22Rv1 (cell line): ENCODE measurements at regions not wholly inside any gene's neighbourhood (a gene's known extent, or its start where the extent isn't known, plus 50 kb on each side); places are given as distances from the start of the nearest gene placed in this dataset.

Experiments
- ZFX ChIP-seq: fragments of 450-650 bp; IDR thresholded peaks from 2 replicates; pipeline ENCODE4 v1.6.1; 2017; ENCODE audit warnings: antibody characterized with exemption, borderline replicate concordance
- TF ChIP-seq, protein P1 (sequence below): fragments of 450-650 bp; IDR thresholded peaks from 2 replicates; pipeline ENCODE4 v1.5.1; 2017; ENCODE audit warnings: mild to moderate bottlenecking

DNA sequence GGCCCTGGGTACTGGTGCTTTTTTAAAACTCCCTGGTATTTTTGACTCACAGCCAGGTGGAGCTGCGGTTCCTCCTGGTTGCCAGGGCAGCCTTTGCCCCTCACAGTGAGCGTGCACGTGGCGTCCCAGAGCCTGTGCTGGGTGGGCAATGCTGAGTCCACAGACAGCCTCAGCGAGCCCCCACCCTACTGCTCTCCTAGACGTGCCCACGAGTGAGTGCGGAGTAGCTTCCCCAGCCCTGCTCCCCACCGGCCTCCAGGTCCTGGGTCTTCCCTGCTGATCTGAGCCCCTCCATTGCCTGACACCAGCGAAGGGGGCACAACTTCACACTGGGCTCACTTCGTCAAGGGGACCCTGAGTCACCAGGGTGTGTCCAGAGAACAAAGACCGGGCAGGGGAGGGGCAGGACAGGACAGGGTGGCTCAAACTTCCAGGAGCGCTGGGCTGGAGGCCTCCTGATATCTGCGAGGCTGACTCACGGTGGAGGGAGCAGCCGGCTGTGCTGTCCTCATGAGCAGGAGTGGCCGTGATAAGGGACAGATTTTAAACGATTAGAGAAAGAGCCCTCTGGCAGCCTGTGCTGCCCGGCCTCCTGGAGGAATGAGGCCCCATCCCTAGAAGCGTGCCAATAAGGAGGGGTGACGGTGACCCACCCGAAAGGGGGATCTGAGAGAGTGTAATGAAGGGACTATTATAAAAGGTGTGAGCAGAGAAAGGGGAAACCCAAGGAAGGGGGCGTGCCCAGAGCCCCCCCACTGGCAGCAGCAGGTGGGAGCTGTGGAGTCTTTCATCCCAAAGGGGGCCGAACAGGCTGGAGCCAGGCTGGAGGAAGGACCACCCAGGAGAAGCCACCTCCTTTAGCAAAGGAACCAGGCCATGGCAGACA is 129.3 kb upstream of the FGF3 start:
- TF ChIP-seq, protein P1, sequence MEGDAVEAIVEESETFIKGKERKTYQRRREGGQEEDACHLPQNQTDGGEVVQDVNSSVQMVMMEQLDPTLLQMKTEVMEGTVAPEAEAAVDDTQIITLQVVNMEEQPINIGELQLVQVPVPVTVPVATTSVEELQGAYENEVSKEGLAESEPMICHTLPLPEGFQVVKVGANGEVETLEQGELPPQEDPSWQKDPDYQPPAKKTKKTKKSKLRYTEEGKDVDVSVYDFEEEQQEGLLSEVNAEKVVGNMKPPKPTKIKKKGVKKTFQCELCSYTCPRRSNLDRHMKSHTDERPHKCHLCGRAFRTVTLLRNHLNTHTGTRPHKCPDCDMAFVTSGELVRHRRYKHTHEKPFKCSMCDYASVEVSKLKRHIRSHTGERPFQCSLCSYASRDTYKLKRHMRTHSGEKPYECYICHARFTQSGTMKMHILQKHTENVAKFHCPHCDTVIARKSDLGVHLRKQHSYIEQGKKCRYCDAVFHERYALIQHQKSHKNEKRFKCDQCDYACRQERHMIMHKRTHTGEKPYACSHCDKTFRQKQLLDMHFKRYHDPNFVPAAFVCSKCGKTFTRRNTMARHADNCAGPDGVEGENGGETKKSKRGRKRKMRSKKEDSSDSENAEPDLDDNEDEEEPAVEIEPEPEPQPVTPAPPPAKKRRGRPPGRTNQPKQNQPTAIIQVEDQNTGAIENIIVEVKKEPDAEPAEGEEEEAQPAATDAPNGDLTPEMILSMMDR, result no peak
- no peak for TF ChIP-seq ZFX
